GM10248 (cell line): ENCODE measurements at regions not wholly inside any gene's neighbourhood (a gene's known extent, or its start where the extent isn't known, plus 50 kb on each side); places are given as distances from the start of the nearest gene placed in this dataset.

ENCODE experiments used
- CTCF ChIA-PET: fragments of 300-600 bp; sonication (Branson Sonifier 250); formaldehyde crosslinking; extraction: SDS; loops from one replicate; lab custom pipeline; 2021; ENCODE audit warnings: antibody characterized with exemption; lab: Yijun Ruan, JAX
- POLR2A ChIA-PET: fragments of 350-650 bp; sonication (Branson Sonifier 250); formaldehyde crosslinking; extraction: SDS; loops from one replicate; lab custom pipeline; 2020; ENCODE audit warnings: antibody characterized with exemption; lab: Yijun Ruan, JAX
- DNase-seq: peaks from one replicate; pipeline ENCODE4 v3.0.0; 2012; ENCODE audit errors: extremely low spot score
- CTCF ChIP-seq: IDR thresholded peaks from 2 replicates; pipeline ENCODE4 v1.5.1; 2012; ENCODE audit warnings: mild to moderate bottlenecking, low read depth; ENCODE audit errors: extremely low read depth, missing control alignments, control extremely low read depth

- TF ChIP-seq CTCF, result no peak
- CTCF ChIA-PET, result interaction anchor here (2.1 kb wide), 1 partner anchor 21 kb away, joined by 6 read pairs; no protein-coding TSS in a partner anchor
- no peak for DNase-seq
- POLR2A ChIA-PET, result no interaction called here
Observed at GRCh38 chr1:221414772-221415539, 326.9 kb downstream of the DUSP10 start.

GRCh38 chr1:221415651-221416050 is 326.2 kb downstream of the DUSP10 start:
- TF ChIP-seq CTCF, result no peak
- CTCF ChIA-PET, result interaction anchor here (2.1 kb wide), 1 partner anchor 20 kb away, joined by 6 read pairs; no protein-coding TSS in a partner anchor
- POLR2A ChIA-PET, result no interaction called here
- DNase-seq, result no peak

- ChIA-PET POLR2A (no interaction called here), CTCF (interaction anchor here (2.1 kb wide), 1 partner anchor 20 kb away, joined by 6 read pairs; no protein-coding TSS in a partner anchor)
- TF ChIP-seq CTCF, result no peak
- no peak for DNase-seq
Observed at GRCh38 chr1:221416142-221416541, 325.7 kb downstream of the DUSP10 start.

- ChIA-PET CTCF (interaction anchor here (2.1 kb wide), 1 partner anchor 19 kb away, joined by 6 read pairs; no protein-coding TSS in a partner anchor), POLR2A (no interaction called here)
- DNase-seq, result no peak
- no peak for TF ChIP-seq CTCF
Observed at GRCh38 chr1:221416723-221417122, 325.2 kb downstream of the DUSP10 start.

GRCh38 chr1:221418346-221418745 is 323.5 kb downstream of the DUSP10 start:
- ChIA-PET POLR2A (no interaction called here), CTCF (interaction anchor here (0.9 kb wide), 1 partner anchor 18 kb away, joined by 6 read pairs; no protein-coding TSS in a partner anchor)
- no peak for TF ChIP-seq CTCF
- DNase-seq, result no peak

GRCh38 chr1:221419513-221420095 is 322.3 kb downstream of the DUSP10 start:
- no peak for DNase-seq
- CTCF ChIA-PET, result no interaction called here
- no peak for TF ChIP-seq CTCF
- POLR2A ChIA-PET, result no interaction called here
